ENCODE measurements at regions not wholly inside any gene's neighbourhood (a gene's known extent, or its start where the extent isn't known, plus 50 kb on each side); places are given as distances from the start of the nearest gene placed in this dataset.

- no peak overlapping the region for H3K4me3 Mint-ChIP-seq (ENCODE audit: unreplicated experiment)
- H3K27me3 Mint-ChIP-seq (ENCODE audit: insufficient read depth, unreplicated experiment), result no peaks in the 10 kb centered on the region
- TF ChIP-seq, protein P1, sequence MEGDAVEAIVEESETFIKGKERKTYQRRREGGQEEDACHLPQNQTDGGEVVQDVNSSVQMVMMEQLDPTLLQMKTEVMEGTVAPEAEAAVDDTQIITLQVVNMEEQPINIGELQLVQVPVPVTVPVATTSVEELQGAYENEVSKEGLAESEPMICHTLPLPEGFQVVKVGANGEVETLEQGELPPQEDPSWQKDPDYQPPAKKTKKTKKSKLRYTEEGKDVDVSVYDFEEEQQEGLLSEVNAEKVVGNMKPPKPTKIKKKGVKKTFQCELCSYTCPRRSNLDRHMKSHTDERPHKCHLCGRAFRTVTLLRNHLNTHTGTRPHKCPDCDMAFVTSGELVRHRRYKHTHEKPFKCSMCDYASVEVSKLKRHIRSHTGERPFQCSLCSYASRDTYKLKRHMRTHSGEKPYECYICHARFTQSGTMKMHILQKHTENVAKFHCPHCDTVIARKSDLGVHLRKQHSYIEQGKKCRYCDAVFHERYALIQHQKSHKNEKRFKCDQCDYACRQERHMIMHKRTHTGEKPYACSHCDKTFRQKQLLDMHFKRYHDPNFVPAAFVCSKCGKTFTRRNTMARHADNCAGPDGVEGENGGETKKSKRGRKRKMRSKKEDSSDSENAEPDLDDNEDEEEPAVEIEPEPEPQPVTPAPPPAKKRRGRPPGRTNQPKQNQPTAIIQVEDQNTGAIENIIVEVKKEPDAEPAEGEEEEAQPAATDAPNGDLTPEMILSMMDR (IDR thresholded peaks at IDR 0.05; ENCODE audit: insufficient read depth in 1 of 2, low read depth in 1 of 2, low read length in 1 of 2, severe bottlenecking in 1 of 2, unreplicated experiment in 1 of 2), result no peak
- no peaks in the 10 kb centered on the region for H3K36me3 Mint-ChIP-seq (ENCODE audit: insufficient read depth, unreplicated experiment)
- DNase-seq, result no peak
- Histone ChIP-seq H3K27me3 (replicated peaks; ENCODE audit: control insufficient read depth, insufficient read depth, low read length) (no peaks in the 10 kb centered on the region), H3K36me3 (ENCODE audit: control insufficient read depth, insufficient read depth, low read length) (no peaks in the 10 kb centered on the region), H3K4me3 (ENCODE audit: low read depth, low read length) (no peak overlapping the region), H3K4me1 (no peaks in the 10 kb centered on the region), H3K9me3 (no peaks in the 10 kb centered on the region)
- no peaks in the 10 kb centered on the region for H3K4me1 Mint-ChIP-seq (ENCODE audit: low read depth, unreplicated experiment)
- H3K9me3 Mint-ChIP-seq (ENCODE audit: unreplicated experiment), result no peaks in the 10 kb centered on the region
- intact Hi-C loops (cut with micrococcal nuclease; ENCODE audit: unreplicated experiment), result no loop called here
- H3K27ac Mint-ChIP-seq (ENCODE audit: unreplicated experiment), result no peak overlapping the region
- POLR2A ChIA-PET, result no interaction called here
- no TSS peak for BruUV-seq (replicated peaks)
- CTCF ChIA-PET, result no interaction called here
Measured at GRCh38 chr4:32488690-32489089, 1768.5 kb downstream of the PCDH7 start.

GRCh38 chr4:32499171-32499570, 1779.0 kb downstream of the PCDH7 start:
- Mint-ChIP-seq H3K27me3 (ENCODE audit: insufficient read depth, unreplicated experiment) (no peaks in the 10 kb centered on the region), H3K4me3 (ENCODE audit: unreplicated experiment) (no peak overlapping the region), H3K27ac (ENCODE audit: unreplicated experiment) (no peak overlapping the region), H3K36me3 (ENCODE audit: insufficient read depth, unreplicated experiment) (no peaks in the 10 kb centered on the region), H3K4me1 (ENCODE audit: low read depth, unreplicated experiment) (no peaks in the 10 kb centered on the region), H3K9me3 (ENCODE audit: unreplicated experiment) (no peaks in the 10 kb centered on the region)
- DNase-seq, result no peak
- no peaks in the 10 kb centered on the region for H3K4me1 ChIP-seq
- no TSS peak for BruUV-seq (replicated peaks)
- ChIA-PET CTCF (no interaction called here), POLR2A (no interaction called here)
- TF ChIP-seq, protein P1 (IDR thresholded peaks at IDR 0.05; ENCODE audit: insufficient read depth in 1 of 2, low read depth in 1 of 2, low read length in 1 of 2, severe bottlenecking in 1 of 2, unreplicated experiment in 1 of 2), result no peak
- no peaks in the 10 kb centered on the region for H3K36me3 ChIP-seq (ENCODE audit: control insufficient read depth, insufficient read depth, low read length)
- intact Hi-C loops (cut with micrococcal nuclease; ENCODE audit: unreplicated experiment), result no loop called here
- H3K4me3 ChIP-seq (ENCODE audit: low read depth, low read length), result no peak overlapping the region
- H3K9me3 ChIP-seq, result no peaks in the 10 kb centered on the region; the same call in 1 of the 2 replicates
- no peaks in the 10 kb centered on the region for H3K27me3 ChIP-seq (replicated peaks; ENCODE audit: control insufficient read depth, insufficient read depth, low read length)

DNA sequence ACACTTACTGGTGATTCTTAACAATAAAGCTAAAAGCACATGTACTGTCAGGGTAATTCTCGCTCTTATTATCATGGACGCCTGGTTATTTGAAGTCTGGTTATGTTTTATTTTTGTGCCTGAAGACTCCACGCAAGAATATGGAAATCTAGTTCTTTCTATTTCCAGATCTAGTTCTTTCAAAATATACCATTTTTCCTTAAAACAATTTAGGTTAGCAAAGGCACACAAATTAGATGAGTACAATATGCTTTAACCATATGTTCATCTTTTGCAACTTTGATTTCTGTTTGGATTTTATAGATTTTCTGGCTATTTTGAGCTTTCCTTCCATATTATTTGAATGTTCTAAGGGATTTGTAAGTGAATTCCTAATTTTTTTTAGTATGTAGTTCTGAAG, 1783.1 kb downstream of the PCDH7 start:
- H3K9me3 ChIP-seq, result no peaks in the 10 kb centered on the region; the same call in 1 of the 2 replicates
- ChIA-PET CTCF (no interaction called here), POLR2A (no interaction called here)
- H3K4me3 ChIP-seq (ENCODE audit: low read depth, low read length), result no peak overlapping the region
- Mint-ChIP-seq H3K27me3 (ENCODE audit: insufficient read depth, unreplicated experiment) (no peaks in the 10 kb centered on the region), H3K4me3 (ENCODE audit: unreplicated experiment) (no peak overlapping the region), H3K36me3 (ENCODE audit: insufficient read depth, unreplicated experiment) (no peaks in the 10 kb centered on the region), H3K9me3 (ENCODE audit: unreplicated experiment) (no peaks in the 10 kb centered on the region), H3K4me1 (ENCODE audit: low read depth, unreplicated experiment) (no peaks in the 10 kb centered on the region), H3K27ac (ENCODE audit: unreplicated experiment) (no peak overlapping the region)
- no TSS peak for BruUV-seq (replicated peaks)
- DNase-seq, result no peak
- intact Hi-C loops (cut with micrococcal nuclease; ENCODE audit: unreplicated experiment), result no loop called here
- TF ChIP-seq, protein P1 (IDR thresholded peaks at IDR 0.05; ENCODE audit: insufficient read depth in 1 of 2, low read depth in 1 of 2, low read length in 1 of 2, severe bottlenecking in 1 of 2, unreplicated experiment in 1 of 2), result no peak
- H3K36me3 ChIP-seq (ENCODE audit: control insufficient read depth, insufficient read depth, low read length), result no peaks in the 10 kb centered on the region
- no peaks in the 10 kb centered on the region for H3K27me3 ChIP-seq (replicated peaks; ENCODE audit: control insufficient read depth, insufficient read depth, low read length)
- H3K4me1 ChIP-seq, result no peaks in the 10 kb centered on the region

Data from Caco-2 (cell line).